H1 (cell line): ENCODE measurements at regions not wholly inside any gene's neighbourhood (a gene's known extent, or its start where the extent isn't known, plus 50 kb on each side); places are given as distances from the start of the nearest gene placed in this dataset.

Experiments
- CTCF ChIA-PET: fragments of 300-600 bp; sonication (Branson Sonifier 250); formaldehyde crosslinking; loops from one replicate; lab custom pipeline; 2021; ENCODE audit not compliant: partially characterized antibody; lab: Charles Lee
- POLR2A ChIA-PET: fragments of 300-600 bp; sonication (Branson Sonifier 250); formaldehyde crosslinking; loops from one replicate; lab custom pipeline; 2021; ENCODE audit warnings: inconsistent platforms; ENCODE audit not compliant: partially characterized antibody; lab: Charles Lee
- DNase-seq, 2 experiments: peaks; one replicate each; pipeline versions ENCODE4 v3.0.0 to v3.0.0-alpha.2; 2010 to 2022; ENCODE audit warnings: low spot score in 2 of 2, low read depth in 1 of 2, mixed read lengths in 1 of 2
- FAIRE-seq: peaks from 2 replicates; lab custom pipeline; 2011; peaks lifted over from hg19 to GRCh38; lab: Jason Lieb, UNC
- H2AFZ ChIP-seq: 2 replicates; pipeline ENCODE4 v1.8.1; 2012; ENCODE audit warnings: low read length, inconsistent platforms
- H2AK5ac ChIP-seq: 2 replicates; pipeline ENCODE4 v1.6.1; 2013; ENCODE audit warnings: low read depth, low read length
- H2BK120ac ChIP-seq: replicated peaks from 2 replicates; pipeline ENCODE3; 2013; ENCODE audit warnings: low read depth, low read length, inconsistent platforms
- H2BK12ac ChIP-seq: 2 replicates; pipeline ENCODE4 v1.6.1; 2013; ENCODE audit warnings: low read depth, low read length
- H2BK15ac ChIP-seq: 2 replicates; pipeline ENCODE4 v1.6.1; 2013; ENCODE audit warnings: low read length
- H2BK20ac ChIP-seq: 2 replicates; pipeline ENCODE4 v1.6.1; 2013; ENCODE audit warnings: low read length
- H2BK5ac ChIP-seq: 2 replicates; pipeline ENCODE4 v1.6.1; 2013; ENCODE audit warnings: low read depth, low read length
- H3K14ac ChIP-seq: 2 replicates; pipeline ENCODE4 v1.6.1; 2013; ENCODE audit warnings: inconsistent platforms; ENCODE audit not compliant: insufficient read length
- H3K18ac ChIP-seq: 2 replicates; pipeline ENCODE4 v1.6.1; 2013; ENCODE audit warnings: low read length; ENCODE audit errors: extremely low read depth
- H3K23ac ChIP-seq: 2 replicates; pipeline ENCODE4 v1.6.1; 2013; ENCODE audit warnings: inconsistent platforms; ENCODE audit not compliant: insufficient read length
- H3K23me2 ChIP-seq: 2 replicates; pipeline ENCODE4 v1.6.1; 2013; ENCODE audit warnings: low read depth, low read length
- H3K27ac ChIP-seq: 2 replicates; pipeline ENCODE4 v1.6.1; 2011; ENCODE audit warnings: low read depth, low read length, inconsistent platforms
- H3K27me3 ChIP-seq, 4 experiments: replicated peaks in 1 of 4; 1 replicate in 1 of 4; 2 replicates in 3 of 4; pipeline versions ENCODE4 v1.6.1 to v1.8.1; 2011 to 2013; ENCODE audit warnings: low read length in 3 of 4, mild to moderate bottlenecking in 3 of 4, inconsistent platforms in 2 of 4, mixed read lengths in 2 of 4, moderate library complexity in 1 of 4; ENCODE audit not compliant: control insufficient read depth in 3 of 4, insufficient read depth in 3 of 4; ENCODE audit errors: extremely low read depth in 1 of 4
- H3K36me3 ChIP-seq, 4 experiments: 2 replicates each; pipeline versions ENCODE4 v1.6.1 to v1.8.1; 2011 to 2013; ENCODE audit warnings: mild to moderate bottlenecking in 4 of 4, low read length in 3 of 4, moderate library complexity in 2 of 4, control low read depth in 1 of 4, inconsistent platforms in 1 of 4; ENCODE audit not compliant: insufficient read depth in 4 of 4, control insufficient read depth in 2 of 4
- H3K4ac ChIP-seq: replicated peaks from 2 replicates; pipeline ENCODE3; 2013; ENCODE audit warnings: low read length, low read depth, mixed read lengths, inconsistent platforms; ENCODE audit not compliant: insufficient read length
- H3K4me1 ChIP-seq, 4 experiments: replicated peaks in 1 of 4; 1 replicate in 1 of 4; 2 replicates in 3 of 4; pipeline versions ENCODE4 v1.6.1 to v1.8.1; 2011 to 2013; ENCODE audit warnings: low read length in 3 of 4, inconsistent platforms in 2 of 4, mixed read lengths in 1 of 4; ENCODE audit not compliant: insufficient read depth in 4 of 4, control insufficient read depth in 3 of 4
- H3K4me2 ChIP-seq, 2 experiments: 2 replicates each; pipeline versions ENCODE4 v1.6.1 to v1.8.1; 2011 to 2013; ENCODE audit warnings: low read depth in 2 of 2, low read length in 2 of 2, control low read depth in 1 of 2, inconsistent platforms in 1 of 2, mild to moderate bottlenecking in 1 of 2; ENCODE audit not compliant: insufficient read depth in 1 of 2
- H3K4me3 ChIP-seq, 4 experiments: fragments of 200-600, 300-600 bp in 1 of 4; sonication (generic), shearing (Covaris generic), sonication (Bioruptor Twin) in 1 of 4; 2 replicates each; pipeline versions ENCODE4 v1.5.1 to v1.8.1; 2011 to 2016; ENCODE audit warnings: low read length in 4 of 4, low read depth in 3 of 4, control low read depth in 2 of 4, inconsistent platforms in 2 of 4, mild to moderate bottlenecking in 2 of 4, mixed read lengths in 1 of 4, moderate library complexity in 1 of 4; ENCODE audit not compliant: insufficient read depth in 2 of 4; ENCODE audit errors: extremely low read depth in 1 of 4
- H3K56ac ChIP-seq: replicated peaks from 2 replicates; pipeline ENCODE3; 2013; ENCODE audit warnings: low read depth, mild to moderate bottlenecking, mixed read lengths, low read length, inconsistent platforms; ENCODE audit not compliant: insufficient read length
- H3K79me1 ChIP-seq: 2 replicates; pipeline ENCODE4 v1.6.1; 2013; ENCODE audit warnings: low read depth, low read length, control low read depth
- H3K79me2 ChIP-seq, 2 experiments: 2 replicates each; pipeline versions ENCODE4 v1.6.1 to v1.8.1; 2012 to 2013; ENCODE audit warnings: low read length in 2 of 2, mild to moderate bottlenecking in 2 of 2, inconsistent platforms in 1 of 2; ENCODE audit not compliant: insufficient read depth in 2 of 2, control insufficient read depth in 1 of 2
- H3K9ac ChIP-seq, 4 experiments: replicated peaks in 1 of 4; 1 replicate in 1 of 4; 2 replicates in 3 of 4; pipeline versions ENCODE4 v1.6.1 to v1.8.1; 2011 to 2013; ENCODE audit warnings: low read depth in 3 of 4, low read length in 3 of 4, control low read depth in 2 of 4, mild to moderate bottlenecking in 2 of 4, moderate library complexity in 2 of 4, inconsistent platforms in 1 of 4; ENCODE audit errors: extremely low read depth in 1 of 4
- H3K9me3 ChIP-seq, 2 experiments: 2 replicates each; pipeline versions ENCODE4 v1.6.1 to v1.8.1; 2012 to 2013; ENCODE audit warnings: mild to moderate bottlenecking in 2 of 2, moderate library complexity in 2 of 2, control low read depth in 1 of 2, inconsistent platforms in 1 of 2, low read depth in 1 of 2, low read length in 1 of 2, mixed read lengths in 1 of 2; ENCODE audit not compliant: insufficient read depth in 2 of 2
- H4K20me1 ChIP-seq, 2 experiments: replicated peaks in 1 of 2; 2 replicates each; pipeline versions ENCODE3 to v1.8.1; 2011 to 2013; ENCODE audit warnings: inconsistent platforms in 2 of 2, low read length in 2 of 2, mild to moderate bottlenecking in 1 of 2; ENCODE audit not compliant: insufficient read depth in 2 of 2, control insufficient read depth in 1 of 2
- H4K5ac ChIP-seq: 2 replicates; pipeline ENCODE4 v1.6.1; 2013; ENCODE audit warnings: low read length, low read depth, mixed read lengths, inconsistent platforms; ENCODE audit not compliant: insufficient read length
- H4K8ac ChIP-seq: 2 replicates; pipeline ENCODE4 v1.8.0; 2013; ENCODE audit warnings: mild to moderate bottlenecking, moderate library complexity, low read length, inconsistent platforms; ENCODE audit not compliant: insufficient read depth; ENCODE audit errors: extremely low read depth
- H4K91ac ChIP-seq: replicated peaks from 2 replicates; pipeline ENCODE3; 2013; ENCODE audit warnings: low read length, mixed read lengths, inconsistent platforms; ENCODE audit not compliant: insufficient read length
- ASH2L ChIP-seq: fragments of 200-600, 300-600 bp; sonication (generic); IDR thresholded peaks from one replicate; pipeline ENCODE4 v1.7.1; 2017; ENCODE audit warnings: low read length
- ATF3 ChIP-seq: IDR thresholded peaks from 2 replicates; pipeline ENCODE4 v1.6.1; 2011; ENCODE audit warnings: low read depth, mild to moderate bottlenecking, low read length; ENCODE audit not compliant: insufficient read depth
- BRCA1 ChIP-seq: IDR thresholded peaks from 2 replicates; pipeline ENCODE4 v1.6.1; 2012; ENCODE audit warnings: low read depth, low read length, improper control_type of control experiment
- CBX5 ChIP-seq: fragments of 300-800, 300-1000 bp; sonication (generic); IDR thresholded peaks from 2 replicates; pipeline ENCODE4 v1.7.1; 2016; ENCODE audit warnings: antibody characterized with exemption, low read length, low read depth
- EGR1 ChIP-seq: IDR thresholded peaks from 2 replicates; pipeline ENCODE4 v1.6.1; 2011; ENCODE audit warnings: low read depth, low read length, borderline replicate concordance
- JUND ChIP-seq: IDR thresholded peaks from 2 replicates; pipeline ENCODE4 v1.6.1; 2011; ENCODE audit warnings: mild to moderate bottlenecking, improper control_type of control experiment, low read length
- KDM5A ChIP-seq: fragments of 200-600 bp; IDR thresholded peaks from 2 replicates; pipeline ENCODE4 v1.7.1; 2012; ENCODE audit warnings: mild to moderate bottlenecking, low read length, inconsistent platforms, mixed read lengths
- POLR2AphosphoS5 ChIP-seq: IDR thresholded peaks from 2 replicates; pipeline ENCODE4 v1.6.1; 2011; ENCODE audit warnings: low read depth, low read length
- SIRT6 ChIP-seq: IDR thresholded peaks from one replicate; pipeline ENCODE4 v1.7.1; 2012; ENCODE audit warnings: low read length, inconsistent platforms
- TAF1 ChIP-seq: IDR thresholded peaks from 2 replicates; pipeline ENCODE4 v1.6.1; 2011; ENCODE audit warnings: mild to moderate bottlenecking, low read depth, low read length
- TAF7 ChIP-seq: optimal IDR thresholded peaks from 2 replicates; pipeline ENCODE3; 2011; ENCODE audit warnings: low read depth, mild to moderate bottlenecking, inconsistent platforms, low read length, moderate library complexity, borderline replicate concordance
- WGBS, 2 experiments: shearing (Covaris generic) in 1 of 2; methylation state at CpG; one replicate each; pipeline versions ENCODE4 v1.1.6 to v1.1.7; 2013 to 2015; ENCODE audit warnings: low lambda C conversion rate in 2 of 2, mixed read lengths in 2 of 2, inconsistent platforms in 1 of 2, low coverage in 1 of 2, missing lambda C conversion rate in 1 of 2; ENCODE audit not compliant: insufficient replicate concordance in 2 of 2, insufficient coverage in 1 of 2, insufficient read length in 1 of 2; ENCODE audit errors: extremely low coverage in 1 of 2, missing lambda C conversion rate in 1 of 2; 5-methylcytosine and 5-hydroxymethylcytosine counted together

DNA sequence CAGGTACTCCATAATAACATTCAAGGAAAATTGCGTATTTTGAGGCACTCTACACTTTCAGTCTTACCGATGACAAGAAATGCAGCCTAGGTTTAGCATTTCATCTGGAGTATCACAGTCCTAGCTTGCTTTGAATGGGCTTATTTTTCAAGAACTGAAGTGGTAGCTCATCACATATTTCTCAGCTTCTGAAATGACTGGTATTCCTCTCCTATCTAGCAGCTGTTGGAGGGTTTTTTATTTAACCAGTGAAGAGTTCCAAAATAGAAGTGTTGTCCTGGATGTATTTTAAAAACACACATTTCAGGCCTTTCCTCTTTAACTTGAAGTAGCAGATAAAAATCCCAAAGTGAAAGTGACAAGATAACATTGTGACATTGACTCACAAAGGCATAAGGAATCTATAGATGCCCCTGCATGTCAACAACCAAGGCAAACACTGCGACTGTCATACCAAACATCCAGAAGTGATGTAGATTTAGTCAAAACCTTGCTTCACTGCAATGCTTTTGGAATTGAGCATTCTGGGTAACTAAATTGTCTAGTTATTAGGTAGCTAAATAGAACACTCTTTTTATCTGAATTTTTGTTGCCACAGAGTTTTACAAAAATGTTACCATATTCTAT lies 182.2 kb upstream of the FBXO33 start:
- ChIA-PET CTCF (interaction anchor here (0.6 to 1.0 kb wide), 3 partner anchors 34 to 666 kb away, joined by 3 to 4 read pairs (median 3); no protein-coding TSS in a partner anchor), POLR2A (no interaction called here)
- H4K20me1 ChIP-seq, result no peaks in the 10 kb centered on the region
- H3K23me2 ChIP-seq, result no peaks in the 10 kb centered on the region
- 97% methylated on average over 3 of the region's 3 CpGs; no CpG with 5 or more reads in 1 of the 2 experiments for WGBS, 2 experiments
- no peak overlapping the region for H2BK20ac ChIP-seq
- no peak overlapping the region for H3K4ac ChIP-seq
- no peaks in the 10 kb centered on the region for H3K27me3 ChIP-seq
- no peak overlapping the region for H3K23ac ChIP-seq
- H2BK15ac ChIP-seq, result no peak overlapping the region
- H4K5ac ChIP-seq, result no peak overlapping the region
- H3K14ac ChIP-seq, result no peak overlapping the region
- H4K91ac ChIP-seq, result no peak overlapping the region
- no peaks in the 10 kb centered on the region for H3K36me3 ChIP-seq
- no peak overlapping the region for H3K18ac ChIP-seq
- FAIRE-seq (no peak), DNase-seq (no peak)
- H3K27ac ChIP-seq, result no peak overlapping the region
- H3K4me1 ChIP-seq, result no peaks in the 10 kb centered on the region
- H3K4me2 ChIP-seq, result no peak overlapping the region
- no peak overlapping the region for H3K9ac ChIP-seq
- H2AK5ac ChIP-seq, result no peak overlapping the region
- H3K79me2 ChIP-seq, result no peaks in the 10 kb centered on the region
- H3K56ac ChIP-seq, result no peak overlapping the region
- H4K8ac ChIP-seq, result no peak overlapping the region
- H3K9me3 ChIP-seq, result no peaks in the 10 kb centered on the region
- H2BK120ac ChIP-seq, result no peak overlapping the region
- no peaks in the 10 kb centered on the region for H3K79me1 ChIP-seq
- H3K4me3 ChIP-seq, result no peak overlapping the region
- H2BK5ac ChIP-seq, result no peak overlapping the region
- no peak overlapping the region for H2AFZ ChIP-seq
- TF ChIP-seq POLR2AphosphoS5, result no peak
- TF ChIP-seq ASH2L, result no peak
- TF ChIP-seq BRCA1, result no peak
- TF ChIP-seq JUND, result no peak
- no peak for TF ChIP-seq TAF7
- TF ChIP-seq ATF3, result no peak
- no peak for TF ChIP-seq TAF1
- TF ChIP-seq SIRT6, result no peak
- no peak for TF ChIP-seq KDM5A
- TF ChIP-seq CBX5, result no peak
- no peak for TF ChIP-seq EGR1
- TF ChIP-seq, all 59 proteins: peak for 0
- H2BK12ac ChIP-seq, result no peak overlapping the region
